ENCODE measurements at regions not wholly inside any gene's neighbourhood (a gene's known extent, or its start where the extent isn't known, plus 50 kb on each side); places are given as distances from the start of the nearest gene placed in this dataset.

- TF ChIP-seq CTCF (IDR thresholded peaks at IDR 0.05) = peak in 1 of 7 experiments; percentile 17
- no peak for TF ChIP-seq POLR2AphosphoS5 (IDR thresholded peaks at IDR 0.05)
- TF ChIP-seq POLR2A (IDR thresholded peaks at IDR 0.05) = no peak
- no peak for TF ChIP-seq EP300 (IDR thresholded peaks at IDR 0.05)
Measured at GRCh38 chr4:170198747-170199146, 109.0 kb upstream of the AADAT start.
